ENCODE measurements at regions not wholly inside any gene's neighbourhood (a gene's known extent, or its start where the extent isn't known, plus 50 kb on each side); places are given as distances from the start of the nearest gene placed in this dataset.
"Not testable (repeated sequence)": the region's sequence is repeated elsewhere in the genome, so short reads cannot be mapped to it uniquely, and the experiment has no call there.

DNA sequence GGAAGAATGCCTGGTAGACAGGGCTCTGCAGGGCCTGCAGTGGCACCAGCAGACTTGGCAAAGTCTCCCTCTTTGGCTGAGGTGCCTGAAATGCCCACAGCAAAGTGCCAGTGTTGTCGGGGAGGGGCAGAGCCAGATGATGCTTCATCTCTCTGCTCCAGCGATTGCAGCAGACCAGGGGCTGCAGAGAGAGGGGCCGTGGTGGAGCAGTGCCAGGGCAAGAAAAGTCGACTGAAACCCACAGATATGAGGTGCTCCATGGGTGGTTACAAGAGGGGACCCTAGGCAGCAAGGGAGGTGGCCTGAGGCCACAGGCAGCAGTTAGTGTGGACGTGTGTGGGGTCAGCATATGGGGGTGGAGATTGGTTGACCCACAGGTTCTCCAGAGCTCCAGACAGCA, 123.5 kb upstream of the SHH start:
- no peak for DNase-seq (ENCODE audit: insufficient read length, low spot score)
- no peak for FAIRE-seq
- TF ChIP-seq TAF1 (IDR thresholded peaks at IDR 0.05; ENCODE audit: low read depth, low read length) (no peak), POU2F2 (IDR thresholded peaks at IDR 0.05; ENCODE audit: low read depth, low read length) (no peak), POLR2A (IDR thresholded peaks at IDR 0.05; ENCODE audit: low read depth, low read length) (no peak), POLR2AphosphoS5 (IDR thresholded peaks at IDR 0.05; ENCODE audit: low read depth, low read length) (no peak), SPI1 (IDR thresholded peaks at IDR 0.05; ENCODE audit: low read depth, low read length) (no peak), PAX5 (IDR thresholded peaks at IDR 0.05; ENCODE audit: insufficient read depth, low read length, severe bottlenecking) (no peak)

DNA sequence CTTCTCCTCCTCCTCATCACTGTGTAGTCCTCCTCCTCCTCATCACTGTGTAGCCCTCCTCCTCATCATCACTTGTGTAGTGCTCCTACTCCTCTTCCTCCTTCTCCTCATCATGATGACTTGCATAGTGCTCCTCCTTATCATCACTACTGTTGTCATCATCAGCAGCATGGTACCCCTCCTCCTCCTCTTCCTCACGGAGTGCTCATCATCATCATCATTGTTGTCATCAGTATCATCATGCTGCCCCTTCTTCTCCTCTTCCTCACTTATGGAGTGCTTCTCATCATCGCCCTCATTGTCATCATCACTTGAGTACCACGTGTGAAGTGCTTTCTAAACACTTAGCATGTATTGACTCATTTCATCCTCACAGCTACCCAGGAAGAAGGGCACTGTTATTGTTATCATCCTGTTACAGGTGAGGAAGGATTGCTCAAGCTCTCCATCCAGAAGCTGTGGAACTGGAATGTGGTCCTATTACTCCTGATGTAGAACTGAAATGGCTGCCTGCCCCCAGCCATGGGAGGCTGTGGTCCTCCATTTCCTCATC, 122.8 kb upstream of the SHH start:
- FAIRE-seq (no peak), DNase-seq (ENCODE audit: insufficient read length, low spot score) (no peak)
- TF ChIP-seq POLR2AphosphoS5 (IDR thresholded peaks at IDR 0.05; ENCODE audit: low read depth, low read length) (no peak), PAX5 (IDR thresholded peaks at IDR 0.05; ENCODE audit: insufficient read depth, low read length, severe bottlenecking) (no peak), POLR2A (IDR thresholded peaks at IDR 0.05; ENCODE audit: low read depth, low read length) (no peak), SPI1 (IDR thresholded peaks at IDR 0.05; ENCODE audit: low read depth, low read length) (no peak), TAF1 (IDR thresholded peaks at IDR 0.05; ENCODE audit: low read depth, low read length) (no peak), POU2F2 (IDR thresholded peaks at IDR 0.05; ENCODE audit: low read depth, low read length) (no peak)

DNA sequence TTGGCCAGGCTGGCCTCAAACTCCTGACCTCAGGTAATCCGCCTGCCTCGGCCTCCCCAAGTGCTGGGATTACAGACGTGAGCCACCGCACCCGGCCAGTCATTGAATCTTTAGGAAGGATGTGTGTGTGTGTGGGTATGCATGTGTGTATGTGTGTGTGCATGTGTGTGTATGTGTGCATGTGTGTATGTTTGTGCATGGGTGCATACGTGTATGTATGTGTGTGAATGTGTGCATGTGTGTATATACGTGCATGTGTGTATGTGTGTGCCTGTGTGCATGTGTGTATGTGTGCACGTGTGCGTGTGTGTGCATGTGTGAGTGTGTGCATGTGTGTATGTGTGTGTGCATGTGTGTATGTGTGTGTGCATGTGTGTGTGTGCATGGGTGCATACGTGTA, 120.1 kb upstream of the SHH start:
- not testable (repeated sequence) for DNase-seq (ENCODE audit: insufficient read length, low spot score)
- peak; percentile 40 for FAIRE-seq

DNA sequence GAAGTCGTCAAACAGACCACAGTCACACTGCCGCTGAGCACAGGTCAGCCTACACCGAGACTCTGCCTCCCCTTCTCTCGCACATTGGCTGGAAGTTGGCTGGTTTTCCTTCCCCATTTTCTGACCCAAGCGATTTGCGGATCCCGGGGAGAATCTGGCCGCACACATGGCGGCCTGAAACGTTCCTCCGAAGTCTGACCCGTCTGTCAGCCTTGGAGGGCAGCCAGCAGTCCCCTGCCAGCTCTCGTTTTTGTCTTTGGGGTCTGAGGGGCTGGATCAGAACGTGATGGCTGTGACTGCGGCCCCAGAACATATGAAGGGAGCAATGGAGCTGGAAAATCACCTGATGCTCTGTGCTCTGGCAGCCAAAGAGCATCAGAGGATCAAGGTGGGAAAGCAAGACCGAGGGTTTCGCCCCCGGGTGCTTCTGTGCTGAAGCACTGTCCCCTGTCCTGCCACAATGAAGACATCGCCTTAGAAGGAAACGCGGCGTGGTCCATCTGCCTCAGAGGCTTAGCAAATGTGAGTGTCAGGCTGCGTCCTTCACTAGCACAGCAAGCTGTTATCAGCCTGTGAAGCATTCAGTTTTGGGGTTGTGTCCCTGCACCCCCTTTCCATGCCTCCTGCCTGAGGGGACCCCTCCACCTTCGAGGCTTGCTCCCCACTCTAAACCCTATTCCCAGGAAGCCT, 119.3 kb upstream of the SHH start:
- no peak for FAIRE-seq
- no peak for DNase-seq (ENCODE audit: insufficient read length, low spot score)
- TF ChIP-seq POLR2AphosphoS5 (IDR thresholded peaks at IDR 0.05; ENCODE audit: low read depth, low read length): no peak
- TF ChIP-seq TAF1 (IDR thresholded peaks at IDR 0.05; ENCODE audit: low read depth, low read length): no peak
- TF ChIP-seq PAX5 (IDR thresholded peaks at IDR 0.05; ENCODE audit: insufficient read depth, low read length, severe bottlenecking): no peak
- TF ChIP-seq SPI1 (IDR thresholded peaks at IDR 0.05; ENCODE audit: low read depth, low read length): no peak
- no peak for TF ChIP-seq POU2F2 (IDR thresholded peaks at IDR 0.05; ENCODE audit: low read depth, low read length)
- no peak for TF ChIP-seq POLR2A (IDR thresholded peaks at IDR 0.05; ENCODE audit: low read depth, low read length)

DNA sequence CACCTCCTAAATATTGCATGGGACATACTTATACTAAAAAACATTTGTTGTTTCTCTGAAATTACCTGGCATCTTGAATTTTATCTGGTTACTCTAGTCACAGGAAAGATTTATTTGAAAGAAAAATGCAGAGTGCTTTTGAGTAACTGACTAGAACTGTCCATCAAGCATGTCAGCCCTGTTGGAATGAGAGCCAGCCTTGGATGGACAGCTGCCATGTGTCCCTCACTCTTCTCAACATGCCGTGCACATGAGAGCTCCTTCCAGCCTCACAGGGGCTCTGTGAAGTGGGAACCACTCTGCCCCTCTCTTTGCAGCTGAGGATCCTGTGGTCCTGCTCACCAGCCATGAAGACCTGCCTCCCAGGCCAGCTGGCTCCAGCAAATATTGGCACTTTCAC, 118.3 kb upstream of the SHH start:
- TF ChIP-seq SPI1 (IDR thresholded peaks at IDR 0.05; ENCODE audit: low read depth, low read length): no peak
- no peak for TF ChIP-seq PAX5 (IDR thresholded peaks at IDR 0.05; ENCODE audit: insufficient read depth, low read length, severe bottlenecking)
- no peak for TF ChIP-seq POLR2A (IDR thresholded peaks at IDR 0.05; ENCODE audit: low read depth, low read length)
- no peak for TF ChIP-seq POLR2AphosphoS5 (IDR thresholded peaks at IDR 0.05; ENCODE audit: low read depth, low read length)
- no peak for TF ChIP-seq POU2F2 (IDR thresholded peaks at IDR 0.05; ENCODE audit: low read depth, low read length)
- no peak for TF ChIP-seq TAF1 (IDR thresholded peaks at IDR 0.05; ENCODE audit: low read depth, low read length)
- no peak for FAIRE-seq
- no peak for DNase-seq (ENCODE audit: insufficient read length, low spot score)

DNA sequence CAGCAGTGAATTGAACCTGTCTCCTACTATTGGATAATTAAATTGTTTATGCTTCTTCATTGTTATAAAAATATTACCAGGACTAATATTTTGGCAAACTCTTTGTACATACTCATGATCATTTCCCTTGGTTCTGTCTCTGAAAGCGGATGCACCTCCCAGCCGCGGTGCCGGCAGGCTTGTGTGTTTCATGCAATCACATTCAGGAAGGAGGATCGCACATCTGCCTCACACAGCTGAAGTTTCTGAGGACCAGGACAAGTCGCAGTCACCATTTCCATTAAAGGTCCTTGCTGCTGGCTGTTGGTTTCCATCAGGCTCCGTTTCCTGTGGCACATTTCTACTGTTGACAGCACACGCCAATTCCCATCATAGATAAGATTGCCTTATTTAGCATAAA, 117.8 kb upstream of the SHH start:
- DNase-seq (ENCODE audit: insufficient read length, low spot score): no peak
- TF ChIP-seq SPI1 (IDR thresholded peaks at IDR 0.05; ENCODE audit: low read depth, low read length) (no peak), POU2F2 (IDR thresholded peaks at IDR 0.05; ENCODE audit: low read depth, low read length) (no peak), POLR2A (IDR thresholded peaks at IDR 0.05; ENCODE audit: low read depth, low read length) (no peak), PAX5 (IDR thresholded peaks at IDR 0.05; ENCODE audit: insufficient read depth, low read length, severe bottlenecking) (no peak), POLR2AphosphoS5 (IDR thresholded peaks at IDR 0.05; ENCODE audit: low read depth, low read length) (no peak), TAF1 (IDR thresholded peaks at IDR 0.05; ENCODE audit: low read depth, low read length) (no peak)
- FAIRE-seq: no peak

DNA sequence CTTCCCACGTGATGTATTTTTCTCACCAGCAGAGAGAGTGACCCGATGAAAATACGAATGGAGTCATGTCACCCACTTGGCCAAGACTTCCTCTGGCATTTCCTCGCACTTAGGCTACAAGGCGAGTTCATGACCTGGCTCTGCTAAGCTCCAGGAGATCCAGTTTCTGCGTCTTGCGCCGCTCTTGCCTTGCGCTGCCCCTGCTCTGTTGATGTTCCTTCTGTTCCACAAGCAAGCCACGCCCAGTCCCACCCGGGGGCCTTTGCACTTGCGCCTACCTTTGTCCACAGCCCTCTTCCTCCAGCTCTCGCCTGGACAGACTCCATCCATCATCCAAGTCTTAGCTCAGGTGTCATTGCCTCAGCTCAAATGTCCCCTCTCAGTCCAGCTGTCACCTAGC, 116.3 kb upstream of the SHH start:
- DNase-seq (ENCODE audit: insufficient read length, low spot score): no peak
- no peak for FAIRE-seq
- TF ChIP-seq SPI1 (IDR thresholded peaks at IDR 0.05; ENCODE audit: low read depth, low read length) (no peak), POLR2AphosphoS5 (IDR thresholded peaks at IDR 0.05; ENCODE audit: low read depth, low read length) (no peak), POU2F2 (IDR thresholded peaks at IDR 0.05; ENCODE audit: low read depth, low read length) (no peak), PAX5 (IDR thresholded peaks at IDR 0.05; ENCODE audit: insufficient read depth, low read length, severe bottlenecking) (no peak), TAF1 (IDR thresholded peaks at IDR 0.05; ENCODE audit: low read depth, low read length) (no peak), POLR2A (IDR thresholded peaks at IDR 0.05; ENCODE audit: low read depth, low read length) (no peak)

DNA sequence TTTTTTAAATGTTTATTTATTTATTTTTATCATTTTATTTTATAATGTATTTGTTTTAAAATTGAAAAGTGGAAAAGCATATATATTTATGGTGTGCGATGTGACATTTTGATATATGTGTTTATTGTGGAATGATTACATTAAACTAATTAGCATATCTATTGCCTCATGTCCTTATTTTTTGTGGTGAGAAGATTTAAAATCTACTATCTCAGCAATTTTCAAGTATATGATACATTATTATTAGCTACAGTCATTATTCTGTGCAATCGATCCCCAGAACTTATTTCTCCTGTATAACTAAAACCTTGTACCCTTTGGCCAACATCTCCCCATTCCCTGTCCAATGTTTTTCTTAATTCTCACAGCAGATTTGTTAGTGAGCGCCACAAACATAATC, 115.6 kb upstream of the SHH start:
- TF ChIP-seq PAX5 (IDR thresholded peaks at IDR 0.05; ENCODE audit: insufficient read depth, low read length, severe bottlenecking): no peak
- FAIRE-seq (no peak), DNase-seq (ENCODE audit: insufficient read length, low spot score) (no peak)

DNA sequence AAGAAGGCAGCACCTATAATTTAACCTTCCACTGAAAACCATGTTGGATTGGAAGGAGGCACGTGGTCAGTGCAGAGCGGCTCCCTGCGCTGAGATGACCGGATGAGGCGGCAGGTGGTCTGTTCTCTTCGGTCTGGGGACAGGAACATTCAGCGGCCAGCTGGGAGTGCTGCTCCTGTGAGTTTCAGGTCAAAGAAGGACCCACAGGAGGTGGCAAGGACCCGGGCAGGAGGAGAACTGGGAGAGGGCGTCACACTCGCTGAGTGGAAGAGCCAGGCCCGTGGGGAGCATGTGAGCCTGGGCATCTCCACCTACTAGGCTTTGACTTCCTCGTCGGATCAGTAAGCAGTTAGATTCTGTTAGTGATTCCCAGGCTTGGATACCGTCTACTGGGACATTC, 113.4 kb upstream of the SHH start:
- TF ChIP-seq POLR2A (IDR thresholded peaks at IDR 0.05; ENCODE audit: low read depth, low read length) (no peak), SPI1 (IDR thresholded peaks at IDR 0.05; ENCODE audit: low read depth, low read length) (no peak), POU2F2 (IDR thresholded peaks at IDR 0.05; ENCODE audit: low read depth, low read length) (no peak), TAF1 (IDR thresholded peaks at IDR 0.05; ENCODE audit: low read depth, low read length) (no peak), PAX5 (IDR thresholded peaks at IDR 0.05; ENCODE audit: insufficient read depth, low read length, severe bottlenecking) (no peak)
- no peak for DNase-seq (ENCODE audit: insufficient read length, low spot score)
- no peak for FAIRE-seq

DNA sequence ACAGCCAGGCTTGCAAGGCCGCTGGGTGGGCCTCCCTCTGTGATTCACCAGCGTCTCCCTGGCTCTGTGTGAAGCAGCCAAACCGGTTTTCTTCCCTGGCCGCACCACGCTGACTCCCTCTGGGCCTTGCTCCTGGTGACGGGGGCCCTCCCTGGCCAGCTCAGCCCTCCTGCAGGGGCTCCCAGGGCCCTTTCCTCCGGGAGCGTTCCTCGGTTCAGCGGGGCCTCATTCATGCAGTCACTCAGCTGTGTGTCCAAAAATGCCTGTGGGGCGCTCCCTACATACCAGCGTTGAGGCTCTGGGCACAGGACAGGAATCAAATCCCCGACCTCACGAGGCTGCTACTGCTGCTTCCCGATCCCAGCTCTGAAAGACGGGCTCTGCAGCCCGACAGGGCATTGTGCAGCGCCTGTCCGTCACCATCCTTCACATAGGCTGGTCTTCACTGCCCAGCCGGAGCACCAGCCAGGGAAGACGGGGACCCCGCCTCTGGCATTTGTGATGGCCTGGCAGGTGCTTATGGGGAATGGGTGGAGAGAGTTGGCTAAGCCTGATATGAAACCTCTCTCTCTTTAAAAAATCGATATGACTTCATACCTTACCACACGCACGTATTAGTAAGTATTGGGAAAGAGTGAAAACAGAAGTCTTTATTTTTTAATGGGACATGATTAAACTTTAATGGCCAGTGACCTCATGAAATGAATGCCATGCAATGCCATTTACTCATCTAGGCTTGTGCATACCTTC, 110.0 kb upstream of the SHH start:
- TF ChIP-seq POLR2A (IDR thresholded peaks at IDR 0.05; ENCODE audit: low read depth, low read length) (no peak), POLR2AphosphoS5 (IDR thresholded peaks at IDR 0.05; ENCODE audit: low read depth, low read length) (no peak), POU2F2 (IDR thresholded peaks at IDR 0.05; ENCODE audit: low read depth, low read length) (no peak), PAX5 (IDR thresholded peaks at IDR 0.05; ENCODE audit: insufficient read depth, low read length, severe bottlenecking) (no peak), TAF1 (IDR thresholded peaks at IDR 0.05; ENCODE audit: low read depth, low read length) (no peak), SPI1 (IDR thresholded peaks at IDR 0.05; ENCODE audit: low read depth, low read length) (no peak)
- no peak for DNase-seq (ENCODE audit: insufficient read length, low spot score)
- no peak for FAIRE-seq
